Fibroblast of skin of right quadriceps (primary cell): ENCODE measurements at regions not wholly inside any gene's neighbourhood (a gene's known extent, or its start where the extent isn't known, plus 50 kb on each side); places are given as distances from the start of the nearest gene placed in this dataset.
"Not testable (repeated sequence)": the region's sequence is repeated elsewhere in the genome, so short reads cannot be mapped to it uniquely, and the experiment has no call there.

ENCODE experiments used
- DNase-seq: peaks from one replicate; pipeline ENCODE4 v3.0.0-alpha.2; 2013

DNA sequence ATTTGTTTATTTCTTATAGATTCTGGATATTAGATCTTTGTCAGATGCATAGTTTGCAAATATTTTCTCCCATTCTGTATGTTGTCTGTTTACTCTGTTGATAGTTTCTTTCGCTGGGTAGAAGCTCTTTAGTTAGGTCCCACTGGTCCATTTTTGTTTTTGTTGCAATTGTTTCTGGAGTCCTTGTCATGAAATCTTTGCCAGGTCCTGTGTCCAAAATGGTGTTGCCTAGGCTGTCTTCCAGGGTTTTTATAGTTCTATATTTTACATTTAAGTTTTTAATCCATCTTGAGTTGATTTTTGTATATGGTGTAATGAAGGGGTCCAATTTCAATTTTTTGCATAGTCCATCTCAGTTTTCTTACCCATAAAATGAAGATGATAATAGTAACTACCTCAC is 173.9 kb upstream of the NT5E start:
- DNase-seq: not testable (repeated sequence)

GRCh38 chr6:85275338-85275985 is 174.4 kb upstream of the NT5E start:
- DNase-seq: no peak

- DNase-seq: peak; percentile 13
Observed at GRCh38 chr6:85273870-85274269, 176.0 kb upstream of the NT5E start.

DNA sequence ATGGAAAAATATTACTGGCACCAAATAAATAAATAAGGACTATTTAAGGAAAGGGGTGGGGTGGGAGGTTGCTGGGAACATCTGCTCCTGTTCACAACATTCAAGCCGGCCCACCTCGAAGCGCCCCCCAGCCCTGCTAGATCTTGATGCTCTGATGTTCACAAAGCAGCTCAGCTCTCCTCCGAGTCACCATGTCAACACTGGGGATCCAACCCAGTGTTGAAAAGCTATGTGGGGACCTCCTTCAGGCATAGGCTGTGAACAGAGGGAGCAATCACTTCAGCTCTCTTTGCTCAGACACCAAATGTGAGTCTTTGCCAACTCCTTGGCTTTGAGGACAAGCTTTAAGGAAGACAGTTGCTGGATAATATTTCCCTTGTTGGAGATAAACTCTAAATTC is 176.8 kb upstream of the NT5E start:
- DNase-seq: no peak

- DNase-seq: no peak
Observed at GRCh38 chr6:85272592-85272991, 177.3 kb upstream of the NT5E start.

- no peak for DNase-seq
Observed at GRCh38 chr6:85262621-85263020, 187.3 kb upstream of the NT5E start.

DNA sequence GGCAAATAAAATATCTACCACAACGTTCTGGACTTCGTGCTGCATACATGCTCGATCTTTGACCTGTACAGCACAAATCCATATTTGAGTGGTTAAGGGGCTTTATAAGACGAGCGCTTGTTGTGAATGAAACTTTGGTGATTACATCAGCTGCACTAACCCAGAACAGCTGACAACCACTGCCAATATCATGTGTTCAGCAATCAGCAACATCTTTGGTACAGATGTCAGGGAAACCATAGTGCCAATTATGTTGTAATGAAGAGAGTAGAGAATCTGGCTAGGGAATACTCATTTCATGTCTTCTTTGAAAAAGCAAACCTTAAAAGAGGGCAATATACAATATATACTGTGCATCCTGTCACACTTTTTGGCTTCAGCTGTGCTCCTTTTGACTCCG is 188.6 kb upstream of the NT5E start:
- peak; percentile 50 for DNase-seq

- DNase-seq: no peak
Observed at GRCh38 chr6:85255661-85256060, 194.2 kb upstream of the NT5E start.

- DNase-seq: no peak
Observed at GRCh38 chr6:85252552-85252951, 197.3 kb upstream of the NT5E start.

DNA sequence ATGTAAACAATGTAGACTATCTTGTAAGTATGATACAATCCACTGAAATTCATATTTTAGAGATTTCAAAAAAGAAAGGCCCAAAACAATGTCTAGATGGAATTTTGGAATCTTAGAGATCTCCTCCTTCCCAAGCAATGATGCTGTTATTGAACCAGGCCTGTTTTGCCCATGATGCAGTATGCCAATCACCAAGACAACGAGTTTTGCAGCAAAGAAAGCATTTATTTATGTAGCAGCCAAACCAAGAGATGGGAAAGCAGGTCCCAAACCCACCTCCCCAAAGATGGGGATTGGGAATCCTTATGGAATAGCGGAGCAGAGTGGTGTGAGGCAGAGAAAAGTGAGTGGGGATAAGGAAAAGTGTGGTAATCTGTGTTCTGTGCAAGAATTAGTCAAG is 197.8 kb upstream of the NT5E start:
- no peak for DNase-seq

GRCh38 chr6:85251300-85251699 is 198.6 kb upstream of the NT5E start:
- DNase-seq: no peak

- peak; percentile 49 for DNase-seq
Observed at GRCh38 chr6:85250586-85251220, 199.2 kb upstream of the NT5E start.

- DNase-seq: peak; percentile 7
Observed at GRCh38 chr6:85245004-85245403, 204.9 kb upstream of the NT5E start.

DNA sequence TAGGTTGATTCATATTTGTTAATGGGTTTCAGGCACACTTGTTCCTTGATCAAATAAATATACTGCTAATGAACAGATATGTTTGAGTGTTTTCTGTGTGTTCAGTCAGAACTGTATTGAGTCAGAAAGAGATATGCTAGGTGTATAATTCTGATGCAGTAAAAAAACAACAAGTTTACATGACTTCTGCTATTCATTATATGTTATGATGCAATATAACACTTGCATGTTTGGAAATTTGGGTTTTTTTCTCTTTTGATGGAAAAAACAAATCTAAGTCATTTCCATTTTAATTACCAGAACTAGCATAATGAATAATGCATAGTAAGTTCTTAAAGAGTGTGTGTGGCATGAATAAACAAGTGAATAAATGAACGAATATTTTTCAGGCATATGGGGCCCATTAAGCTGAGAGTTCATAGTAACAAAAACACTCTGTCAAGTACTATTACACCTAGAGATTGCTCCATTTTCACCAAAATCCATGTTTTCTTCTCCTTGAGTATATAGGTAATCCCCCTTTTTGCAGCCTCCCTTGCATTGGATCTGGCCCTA is 208.3 kb upstream of the NT5E start:
- DNase-seq: no peak

DNA sequence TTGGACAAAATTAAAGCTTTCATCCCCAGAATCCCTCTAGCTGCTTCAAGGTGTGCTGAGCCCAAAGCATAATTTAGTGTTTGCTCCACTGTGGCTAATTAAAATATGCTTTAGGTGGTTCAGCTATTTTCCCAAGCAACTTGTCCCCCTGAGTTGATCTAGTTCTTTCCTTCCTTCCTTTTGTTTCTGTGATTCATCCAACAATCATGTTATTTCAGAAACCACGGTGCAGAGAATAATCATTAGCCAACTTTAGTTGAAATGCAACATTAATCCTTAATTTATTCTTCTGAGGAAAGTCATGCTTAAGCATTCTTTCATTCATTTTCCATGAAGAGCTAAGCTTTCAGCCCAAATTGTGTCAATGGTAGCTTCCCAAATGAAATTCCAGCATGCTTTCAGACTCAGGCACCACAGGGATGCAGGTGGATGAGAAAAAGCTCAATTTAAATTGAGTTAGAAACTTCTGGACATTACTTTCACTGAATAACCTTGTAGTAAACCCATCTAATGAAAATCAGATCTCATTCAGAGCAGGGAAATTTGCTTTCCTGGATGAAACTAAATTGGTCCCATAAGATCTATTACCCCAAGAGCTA is 209.0 kb upstream of the NT5E start:
- peak; percentile 41 for DNase-seq

- no peak for DNase-seq
Observed at GRCh38 chr6:85237478-85237877, 212.4 kb upstream of the NT5E start.

- no peak for DNase-seq
Observed at GRCh38 chr6:85236636-85237035, 213.2 kb upstream of the NT5E start.

DNA sequence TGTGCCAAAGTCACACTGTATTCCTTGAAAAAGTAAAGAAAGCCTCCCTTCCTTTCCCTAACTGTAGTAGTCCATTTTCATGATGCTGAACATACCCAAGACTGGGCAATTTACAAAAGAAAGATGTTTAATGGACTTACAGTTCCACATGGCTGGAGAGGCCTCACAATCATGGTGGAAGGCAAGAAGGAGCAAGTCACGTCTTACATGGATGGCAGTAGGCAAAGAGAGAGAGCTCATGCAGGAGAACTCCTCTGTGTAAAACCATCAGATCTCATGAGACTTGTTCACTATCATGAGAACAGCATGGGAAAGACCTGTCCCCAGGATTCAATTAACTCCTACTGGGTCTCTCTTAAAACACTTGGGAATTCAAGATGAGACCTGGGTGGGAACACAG is 222.5 kb upstream of the NT5E start:
- not testable (repeated sequence) for DNase-seq

DNA sequence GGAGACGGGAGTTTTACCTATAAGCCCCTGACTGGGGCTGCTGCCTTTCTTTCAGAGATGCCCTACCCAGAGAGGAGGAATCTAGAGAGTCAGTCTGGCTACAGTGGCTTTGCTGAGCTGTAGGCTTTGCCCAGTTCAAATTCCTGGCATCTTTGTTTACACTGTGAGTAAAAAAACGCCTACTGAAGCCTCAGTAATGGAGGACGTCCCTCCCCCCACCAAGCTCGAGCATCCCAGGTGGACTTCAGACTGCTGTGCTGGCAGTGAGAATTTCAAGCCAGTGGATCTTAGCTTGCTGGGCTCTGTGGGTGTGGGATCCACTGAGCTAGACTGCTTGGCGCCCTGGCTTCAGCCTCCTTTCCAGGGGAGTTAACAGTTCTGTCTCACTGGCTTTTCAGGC is 237.1 kb upstream of the NT5E start:
- DNase-seq: not testable (repeated sequence)

GRCh38 chr6:85195243-85195642 is 254.6 kb upstream of the NT5E start:
- DNase-seq: no peak

DNA sequence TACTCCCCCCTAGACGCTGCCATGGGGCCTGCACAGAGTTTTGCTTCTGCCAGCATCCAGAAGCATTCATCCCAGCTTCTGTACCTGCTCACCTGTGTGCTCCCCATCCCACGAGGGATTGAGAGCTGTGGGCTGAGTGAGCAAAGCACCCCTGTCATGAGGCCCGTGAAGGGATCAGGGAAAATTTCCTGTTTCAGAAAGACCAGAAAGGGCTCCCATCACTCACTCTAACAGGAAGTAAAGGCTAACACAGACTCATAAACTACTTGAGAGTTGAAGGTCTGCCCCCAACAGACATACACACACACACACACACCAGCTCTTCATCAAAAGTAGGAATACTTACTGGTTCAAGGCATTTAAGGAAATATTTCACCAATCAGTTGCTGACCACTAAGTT is 256.5 kb upstream of the NT5E start:
- no peak for DNase-seq

GRCh38 chr6:85192596-85192995 is 257.3 kb upstream of the NT5E start:
- no peak for DNase-seq

DNA sequence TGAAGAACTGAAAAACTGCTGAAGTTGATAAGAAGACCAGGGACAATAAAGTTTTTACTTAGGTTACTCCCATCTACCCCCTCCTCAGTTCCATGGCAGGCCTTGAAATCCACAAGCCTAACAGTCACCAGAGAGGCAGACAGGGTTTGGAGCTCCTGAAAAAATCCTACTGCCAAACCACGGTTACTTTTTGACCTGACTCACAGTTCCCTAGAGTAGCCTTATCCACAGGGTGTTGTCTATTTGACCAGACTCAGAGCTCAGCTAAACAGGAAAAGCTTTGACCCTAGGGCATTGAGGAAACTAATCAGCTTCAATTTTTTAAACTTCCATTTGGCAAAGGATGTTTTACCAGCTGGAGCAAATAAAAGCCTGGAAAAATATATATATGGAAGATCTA is 257.7 kb upstream of the NT5E start:
- DNase-seq: peak; percentile 70

DNA sequence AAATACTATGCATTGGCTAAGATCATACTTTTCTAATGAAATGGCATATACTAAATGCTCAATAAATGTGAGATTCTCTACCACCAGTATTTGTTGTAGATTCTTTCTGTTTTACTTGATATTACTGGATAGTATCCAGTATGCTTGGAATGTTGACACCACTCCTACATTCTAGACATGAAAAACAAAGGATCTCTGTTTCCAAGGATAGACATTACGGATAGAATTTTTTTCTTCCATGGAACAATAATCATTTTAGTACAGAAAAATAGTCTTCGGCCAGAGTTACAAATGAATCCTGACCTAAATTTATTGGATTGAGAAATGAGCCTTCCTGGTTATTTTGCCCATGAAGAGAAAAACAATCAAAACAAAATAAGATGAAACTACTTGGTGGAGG is 258.2 kb upstream of the NT5E start:
- DNase-seq: peak; percentile 67
